EL (cell line): ENCODE measurements at regions not wholly inside any gene's neighbourhood (a gene's known extent, or its start where the extent isn't known, plus 50 kb on each side); places are given as distances from the start of the nearest gene placed in this dataset.

Experiments used
- DNase-seq: peaks from one replicate; pipeline ENCODE4 v3.0.0-alpha.2; 2016

DNA sequence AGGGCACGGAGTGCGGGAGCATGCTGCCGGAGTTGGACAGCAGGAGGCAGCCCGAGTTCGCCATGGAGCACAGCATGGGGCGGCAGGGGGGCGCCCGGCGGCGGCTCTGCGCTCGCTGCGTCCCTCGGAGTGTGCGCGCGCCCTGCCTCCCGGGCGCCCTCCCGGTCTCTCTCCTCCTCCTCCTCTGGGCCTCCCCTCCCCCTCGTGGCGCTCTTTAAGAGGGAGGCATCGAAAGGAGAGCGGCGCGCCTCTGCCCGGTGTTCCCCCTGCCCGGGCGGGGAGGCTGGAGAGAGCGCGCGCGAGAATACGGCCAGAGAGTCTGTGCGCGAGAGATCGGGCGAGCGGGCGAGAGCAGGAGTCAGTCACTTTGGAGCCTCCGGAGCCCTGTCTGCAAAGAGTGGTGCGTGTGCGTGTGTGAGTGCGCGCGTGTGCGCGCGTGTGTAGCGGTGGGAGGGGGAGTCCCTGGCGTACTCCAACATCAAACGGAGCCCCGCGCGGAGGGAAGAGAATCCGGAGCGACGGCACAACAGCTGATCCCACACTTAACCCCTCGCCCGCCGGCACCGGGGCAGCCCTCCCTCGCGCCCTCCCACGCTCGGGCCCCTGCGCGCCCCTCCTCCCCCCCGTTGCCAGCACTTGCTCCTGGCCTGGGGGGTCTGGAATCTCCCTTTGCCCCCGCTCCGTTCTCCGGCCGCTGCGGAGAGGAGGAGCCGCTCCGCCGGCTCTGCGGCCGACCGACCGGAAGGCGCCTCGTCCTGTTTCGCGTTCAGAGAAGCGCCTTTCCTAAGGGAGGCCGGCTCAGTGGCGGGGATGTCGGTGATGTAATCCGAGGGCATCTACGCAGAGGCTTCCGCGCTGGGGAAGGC is 108.9 kb downstream of the ENGASE start:
- DNase-seq, result peak; percentile 14

GRCh38 chr17:79183043-79183292 is 108.3 kb downstream of the ENGASE start:
- DNase-seq, result no peak

GRCh38 chr17:79182176-79183042 is 107.8 kb downstream of the ENGASE start:
- DNase-seq, result no peak

DNA sequence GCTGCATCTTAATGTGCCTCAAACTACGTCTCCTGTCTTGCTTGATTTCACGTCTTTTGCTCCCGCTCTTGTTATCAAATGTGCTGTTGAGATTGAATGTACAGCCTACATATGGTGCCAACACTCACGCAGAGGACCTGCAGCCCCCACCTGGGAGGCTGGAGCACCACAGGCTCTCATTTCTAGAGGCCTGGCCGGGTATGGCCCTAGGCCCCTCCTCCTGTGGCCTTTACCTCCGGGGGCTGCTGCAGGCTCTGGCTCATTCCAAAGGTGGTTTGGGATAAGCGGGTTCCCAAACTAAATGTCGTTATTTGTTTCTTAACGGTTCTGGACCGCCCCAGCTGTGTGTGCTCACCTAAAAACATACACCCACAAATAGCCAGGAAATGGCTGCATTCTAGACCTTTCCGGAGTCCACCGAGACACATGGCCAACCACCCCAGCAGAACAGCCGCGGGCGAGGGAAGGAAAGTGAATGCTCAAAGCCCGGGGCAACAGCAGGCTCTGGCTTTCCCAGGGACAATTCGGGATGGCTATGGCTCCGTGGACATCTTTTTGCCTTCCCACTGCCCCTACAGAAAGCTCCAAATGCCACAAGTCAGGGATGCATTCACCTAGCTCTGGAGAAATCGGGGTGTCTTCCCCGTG is 105.9 kb downstream of the ENGASE start:
- no peak for DNase-seq

GRCh38 chr17:79179334-79179733 is 104.7 kb downstream of the ENGASE start:
- DNase-seq, result no peak

DNA sequence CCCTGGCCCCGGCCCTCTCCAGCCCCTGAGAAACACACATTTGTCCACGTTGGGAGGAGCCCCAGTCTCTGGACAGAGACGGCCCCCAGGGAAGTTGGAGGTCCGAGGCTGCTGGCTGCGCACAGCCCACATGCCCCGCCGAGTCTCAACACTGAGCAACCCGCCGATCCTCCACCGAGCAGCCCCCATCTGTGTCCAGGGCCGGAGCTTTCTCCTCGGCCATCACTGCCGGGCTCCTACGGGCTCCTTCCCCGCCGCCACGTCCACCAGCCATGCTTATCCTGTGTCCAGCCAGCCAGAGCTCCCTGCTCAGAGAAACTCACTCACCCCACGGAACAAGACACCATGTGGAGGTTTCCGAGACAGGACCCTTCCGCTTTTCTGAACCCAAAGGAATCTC is 103.3 kb downstream of the ENGASE start:
- DNase-seq, result no peak

- no peak for DNase-seq
These were observed 102.4 kb downstream of the ENGASE start for GRCh38 chr17:79176792-79177601.

DNA sequence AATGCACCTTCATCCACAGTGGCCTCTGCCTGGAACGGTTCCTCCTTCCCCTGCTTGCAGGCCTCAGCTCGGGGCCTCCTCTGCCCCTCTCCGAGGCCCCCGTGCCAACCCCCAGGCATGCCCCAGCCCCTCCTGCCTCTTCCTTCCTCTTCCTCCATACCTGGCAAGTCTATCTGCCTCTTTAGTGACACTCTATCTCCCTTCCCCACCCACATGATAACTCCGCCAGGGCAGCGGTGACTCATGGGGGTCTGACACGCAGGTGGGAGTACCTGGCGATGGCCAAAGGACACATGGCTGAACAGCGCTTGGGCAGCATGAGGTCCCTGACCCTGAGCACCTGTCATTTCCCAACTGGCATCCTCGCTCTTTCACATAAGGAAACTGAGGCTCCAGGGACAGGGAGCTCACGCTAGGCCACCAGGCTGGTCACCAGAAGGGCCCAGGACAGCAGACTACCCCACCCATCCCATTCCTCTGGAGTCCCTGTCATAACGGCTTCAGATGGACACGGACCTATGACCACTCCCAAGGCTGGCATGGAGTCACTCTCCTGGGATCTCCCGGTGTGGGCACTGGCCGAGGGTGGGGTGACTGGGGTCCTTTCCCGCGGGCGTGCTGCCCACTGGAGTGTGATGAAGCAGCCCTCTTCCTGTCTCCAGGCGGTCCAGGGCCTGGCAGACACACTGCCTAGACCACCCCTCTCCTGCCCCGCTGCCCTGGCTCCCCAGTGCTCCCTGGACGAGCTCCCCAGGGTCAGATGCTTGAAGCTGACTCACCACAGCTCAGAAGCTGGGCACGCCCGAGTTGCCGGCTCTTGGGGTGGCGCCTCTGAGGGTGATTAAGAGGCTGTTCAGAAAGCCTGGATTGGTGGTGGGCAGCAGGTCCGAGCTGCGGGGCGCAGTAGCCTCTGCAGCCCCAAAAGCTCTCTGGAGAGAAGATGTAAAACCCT is 100.6 kb downstream of the ENGASE start:
- peak; percentile 23 for DNase-seq

DNA sequence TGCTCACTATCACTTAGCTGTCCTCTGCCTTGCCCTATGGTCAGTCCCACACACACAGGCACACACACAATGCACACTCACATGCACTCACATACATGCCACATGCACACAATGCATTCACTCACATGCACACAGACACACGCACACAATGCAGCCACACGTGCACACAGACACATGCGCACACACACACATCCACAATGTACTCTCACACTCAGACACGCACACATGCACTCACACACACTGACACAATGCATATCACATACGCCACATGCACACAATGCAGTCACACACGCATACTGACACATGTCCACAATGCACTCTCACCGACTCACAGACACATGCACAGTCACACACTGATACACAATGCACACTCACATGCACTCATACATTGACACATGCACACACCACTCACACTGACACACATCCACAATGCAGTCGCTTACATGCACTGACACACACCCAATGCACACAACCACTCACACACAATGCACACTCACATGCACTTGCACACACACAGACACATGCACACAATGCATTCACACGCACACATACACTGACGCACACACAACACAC is 99.7 kb downstream of the ENGASE start:
- DNase-seq, result no peak

DNA sequence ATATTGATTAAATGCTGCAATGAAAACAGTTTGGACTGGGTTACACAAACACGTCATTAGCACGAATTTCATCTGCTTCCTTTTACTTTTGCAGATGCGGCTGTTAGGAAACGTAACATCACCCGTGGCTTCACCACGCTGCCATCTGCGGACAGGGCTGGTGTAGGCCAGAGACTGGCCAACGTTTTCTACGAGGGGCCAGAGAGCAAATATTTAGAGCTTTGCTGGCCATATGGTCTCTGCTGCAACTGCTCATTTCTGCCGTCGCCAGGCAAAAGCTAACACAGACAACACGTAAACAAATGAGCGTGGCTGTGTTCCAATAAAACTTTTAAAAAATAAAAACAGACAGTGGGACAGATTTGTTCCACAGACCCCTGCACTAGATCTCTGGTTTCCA is 96.6 kb downstream of the ENGASE start:
- DNase-seq, result no peak

DNA sequence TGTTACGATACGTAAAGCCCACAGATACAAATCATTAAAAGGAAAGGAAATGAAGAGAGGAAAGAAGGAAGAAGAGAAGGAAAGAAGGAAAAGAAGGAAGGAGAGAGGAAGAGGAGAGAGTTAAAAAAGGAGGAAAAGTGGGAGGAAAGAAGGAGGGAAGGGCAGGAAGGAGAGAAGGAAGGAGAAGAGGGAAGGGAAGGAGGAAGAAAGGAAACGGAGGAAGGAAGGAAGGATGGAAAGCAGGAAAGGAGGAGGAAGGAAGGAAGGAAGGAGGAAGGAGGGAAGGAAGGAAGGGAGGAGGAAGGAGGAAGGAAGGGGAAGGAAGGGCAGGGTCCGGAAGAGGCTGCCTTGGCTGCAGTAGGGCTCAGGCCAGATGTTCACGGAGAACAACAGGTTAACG is 95.2 kb downstream of the ENGASE start:
- no peak for DNase-seq

- no peak for DNase-seq
These were observed 94.7 kb downstream of the ENGASE start for GRCh38 chr17:79169366-79169765.

DNA sequence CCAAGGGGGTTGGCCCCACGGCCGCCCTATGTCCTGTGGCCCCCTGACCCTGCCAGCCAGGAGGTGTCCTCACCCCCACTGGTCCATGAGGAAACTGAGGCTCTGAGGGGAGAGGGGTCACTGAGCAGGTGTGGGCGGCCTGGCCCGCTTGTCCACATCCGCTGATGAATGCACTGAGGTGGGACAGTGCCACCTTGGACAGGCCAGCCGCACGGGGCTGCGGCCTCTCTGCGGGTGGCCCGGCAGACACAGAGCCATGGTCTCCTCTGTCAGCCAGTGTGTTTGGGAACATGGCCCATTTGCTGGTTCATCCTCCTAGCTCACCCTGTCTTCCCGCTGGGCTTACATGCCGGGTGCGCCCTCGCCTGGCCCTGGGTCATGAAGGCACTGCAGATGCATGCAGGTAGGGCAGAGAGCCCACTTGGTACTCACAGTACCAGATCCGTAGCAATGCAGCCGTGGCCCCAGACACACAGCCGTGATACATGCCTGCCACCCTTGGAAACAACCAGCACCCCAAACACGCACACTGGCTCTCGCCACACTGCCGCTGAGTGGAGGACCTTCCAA is 93.9 kb downstream of the ENGASE start:
- DNase-seq, result no peak

- no peak for DNase-seq
These were observed 92.9 kb downstream of the ENGASE start for GRCh38 chr17:79167486-79167885.

GRCh38 chr17:79165756-79166473 is 91.3 kb downstream of the ENGASE start:
- DNase-seq, result no peak

DNA sequence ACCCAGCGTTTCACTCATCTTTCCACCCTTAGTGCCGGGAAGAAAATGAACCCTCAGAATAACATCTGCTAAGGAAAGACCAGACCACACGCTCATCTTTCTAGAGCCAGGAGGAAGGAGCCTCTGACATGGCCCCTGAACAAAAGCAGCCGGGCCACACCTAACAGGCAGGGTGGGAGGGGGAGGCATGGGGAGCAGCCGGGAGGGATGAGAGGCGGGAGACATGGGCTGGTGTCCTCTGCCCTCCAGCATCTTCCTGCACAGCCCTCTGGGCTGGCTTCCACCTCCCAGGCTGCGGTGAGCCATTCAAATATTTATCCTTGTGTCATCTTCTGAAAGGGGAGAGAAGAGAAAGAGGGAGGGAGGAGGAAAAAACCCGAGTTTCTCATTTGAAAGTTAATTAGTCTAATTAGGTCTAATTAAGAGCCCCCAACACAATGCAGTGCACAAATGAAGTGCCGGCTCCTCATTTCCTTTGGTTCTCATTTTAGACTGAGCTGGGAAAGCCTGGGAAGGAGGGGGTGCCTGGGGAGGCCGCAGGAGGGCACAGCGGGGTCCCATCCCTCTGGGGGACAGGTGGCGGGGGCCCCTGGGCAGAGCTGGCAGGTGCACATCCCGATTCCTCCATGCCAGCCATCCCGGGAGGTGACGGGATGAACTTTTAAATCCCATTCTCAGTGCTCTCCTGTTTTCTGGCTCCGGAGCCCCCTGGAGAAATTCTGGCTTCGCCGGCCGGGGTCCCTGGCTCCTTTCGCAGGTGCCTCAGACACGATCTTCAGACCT is 90.5 kb downstream of the ENGASE start:
- DNase-seq, result no peak

DNA sequence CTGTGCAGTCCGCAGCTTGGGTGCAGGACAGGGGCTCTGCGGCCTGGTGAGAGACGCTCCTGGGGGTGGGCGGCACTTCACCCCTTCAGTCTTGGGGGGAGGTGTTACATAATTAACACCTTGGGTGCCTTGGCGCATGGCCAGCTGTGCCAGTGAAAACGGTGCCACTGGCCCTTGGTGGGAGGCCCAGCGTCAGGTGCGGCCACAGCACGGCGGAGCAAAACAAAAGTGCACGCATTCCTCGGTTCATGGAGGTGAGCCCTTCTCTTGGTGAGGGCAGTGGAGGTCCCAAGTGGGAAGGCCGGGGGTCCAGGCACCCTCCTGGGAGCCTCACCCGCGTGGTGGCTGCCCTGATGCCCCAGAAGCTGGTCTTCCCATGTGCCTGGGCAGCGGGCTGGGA is 89.8 kb downstream of the ENGASE start:
- no peak for DNase-seq

GRCh38 chr17:79163071-79163470 is 88.4 kb downstream of the ENGASE start:
- DNase-seq, result no peak
